Loucy (cell line): ENCODE measurements at regions not wholly inside any gene's neighbourhood (a gene's known extent, or its start where the extent isn't known, plus 50 kb on each side); places are given as distances from the start of the nearest gene placed in this dataset.

ENCODE experiments used
- EZH2phosphoT487 ChIP-seq: fragments of 200-600 bp; IDR thresholded peaks from 2 replicates; pipeline ENCODE4 v1.6.1; 2018; ENCODE audit warnings: antibody characterized with exemption, mild to moderate bottlenecking, moderate library complexity, borderline replicate concordance
- TF ChIP-seq, protein P1 (sequence below): fragments of 200-600 bp; sonication (generic); conservative IDR thresholded peaks from 2 replicates; pipeline ENCODE4 v1.5.1; 2014; ENCODE audit warnings: mild to moderate bottlenecking, antibody characterized with exemption, low read length

DNA sequence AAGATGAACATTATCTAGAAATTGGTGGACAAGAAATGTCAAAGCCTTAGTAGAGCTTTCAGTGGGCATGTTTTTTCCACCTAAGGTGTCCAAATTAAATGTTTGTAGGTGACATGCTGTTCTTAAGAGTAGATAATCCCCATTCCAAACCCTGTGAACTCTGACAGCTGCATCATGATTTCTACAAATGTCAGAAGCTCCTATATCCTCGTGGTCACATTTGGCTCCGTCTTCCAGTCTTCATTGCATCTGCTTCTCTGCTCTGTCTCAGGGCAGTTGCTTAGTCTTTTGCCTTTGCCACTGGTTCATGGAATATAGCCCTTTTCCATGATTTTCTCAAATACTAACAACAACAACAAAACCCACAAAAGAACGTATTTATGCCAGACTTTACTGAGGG lies 234.5 kb downstream of the DLEU7 start:
- TF ChIP-seq, protein P1, sequence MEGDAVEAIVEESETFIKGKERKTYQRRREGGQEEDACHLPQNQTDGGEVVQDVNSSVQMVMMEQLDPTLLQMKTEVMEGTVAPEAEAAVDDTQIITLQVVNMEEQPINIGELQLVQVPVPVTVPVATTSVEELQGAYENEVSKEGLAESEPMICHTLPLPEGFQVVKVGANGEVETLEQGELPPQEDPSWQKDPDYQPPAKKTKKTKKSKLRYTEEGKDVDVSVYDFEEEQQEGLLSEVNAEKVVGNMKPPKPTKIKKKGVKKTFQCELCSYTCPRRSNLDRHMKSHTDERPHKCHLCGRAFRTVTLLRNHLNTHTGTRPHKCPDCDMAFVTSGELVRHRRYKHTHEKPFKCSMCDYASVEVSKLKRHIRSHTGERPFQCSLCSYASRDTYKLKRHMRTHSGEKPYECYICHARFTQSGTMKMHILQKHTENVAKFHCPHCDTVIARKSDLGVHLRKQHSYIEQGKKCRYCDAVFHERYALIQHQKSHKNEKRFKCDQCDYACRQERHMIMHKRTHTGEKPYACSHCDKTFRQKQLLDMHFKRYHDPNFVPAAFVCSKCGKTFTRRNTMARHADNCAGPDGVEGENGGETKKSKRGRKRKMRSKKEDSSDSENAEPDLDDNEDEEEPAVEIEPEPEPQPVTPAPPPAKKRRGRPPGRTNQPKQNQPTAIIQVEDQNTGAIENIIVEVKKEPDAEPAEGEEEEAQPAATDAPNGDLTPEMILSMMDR: no peak
- no peak for TF ChIP-seq EZH2phosphoT487
